Stimulated activated CD8-positive, alpha-beta memory T cell treated with anti-CD3 and anti-CD28 coated beads, Interleukin-7, amount 100 ng/mL, for 24 hours (primary cell): ENCODE measurements at regions not wholly inside any gene's neighbourhood (a gene's known extent, or its start where the extent isn't known, plus 50 kb on each side); places are given as distances from the start of the nearest gene placed in this dataset.

ENCODE experiments used
- DNase-seq: peaks from one replicate; pipeline ENCODE4 v3.0.0-alpha.2; 2020; ENCODE audit warnings: low read depth

- DNase-seq: no peak
Observed at GRCh38 chr2:145635706-145636427, 1115.9 kb upstream of the ZEB2 start.

GRCh38 chr2:145631561-145631960, 1111.6 kb upstream of the ZEB2 start:
- no peak for DNase-seq

DNA sequence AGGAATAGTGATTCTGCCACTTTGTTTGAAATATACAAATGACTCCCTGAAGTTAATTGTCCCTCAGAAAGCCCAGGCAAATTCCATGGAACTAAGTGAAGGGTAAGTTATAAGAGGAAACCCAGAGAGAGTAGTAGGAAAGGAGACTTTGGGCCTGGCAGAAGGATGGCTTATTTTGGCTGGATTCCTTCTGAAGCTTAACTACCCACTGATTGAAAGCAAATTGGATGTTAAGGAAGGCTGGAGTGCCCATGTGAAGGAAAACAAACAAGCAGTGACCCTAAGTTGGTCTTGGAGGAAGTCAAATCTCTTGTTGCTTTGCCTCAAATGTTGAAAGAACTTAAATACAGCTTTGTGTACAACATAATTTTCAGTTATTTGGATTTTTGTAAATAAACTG, 1106.4 kb upstream of the ZEB2 start:
- DNase-seq: no peak

GRCh38 chr2:145625111-145625510, 1105.2 kb upstream of the ZEB2 start:
- no peak for DNase-seq

- no peak for DNase-seq
Observed at GRCh38 chr2:145623136-145623535, 1103.2 kb upstream of the ZEB2 start.

DNA sequence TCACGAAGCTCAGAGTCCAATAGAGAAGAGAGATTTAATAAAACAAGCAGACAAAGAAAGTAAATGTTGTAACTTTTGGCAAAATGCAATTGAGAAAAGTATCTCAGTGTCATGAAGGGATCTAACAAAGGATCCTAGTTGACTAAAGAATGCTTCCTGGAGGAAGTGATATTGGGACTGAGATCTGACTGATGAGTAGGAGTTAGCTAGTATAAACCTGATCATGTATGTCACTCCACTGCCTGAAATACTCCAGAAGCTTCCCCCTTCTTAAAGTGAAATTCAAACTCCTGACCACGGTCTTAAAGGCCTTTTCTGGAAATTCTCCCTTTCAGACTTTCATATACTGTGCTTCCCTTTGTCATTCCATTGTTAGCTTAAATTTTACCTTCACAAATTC, 1102.4 kb upstream of the ZEB2 start:
- no peak for DNase-seq

DNA sequence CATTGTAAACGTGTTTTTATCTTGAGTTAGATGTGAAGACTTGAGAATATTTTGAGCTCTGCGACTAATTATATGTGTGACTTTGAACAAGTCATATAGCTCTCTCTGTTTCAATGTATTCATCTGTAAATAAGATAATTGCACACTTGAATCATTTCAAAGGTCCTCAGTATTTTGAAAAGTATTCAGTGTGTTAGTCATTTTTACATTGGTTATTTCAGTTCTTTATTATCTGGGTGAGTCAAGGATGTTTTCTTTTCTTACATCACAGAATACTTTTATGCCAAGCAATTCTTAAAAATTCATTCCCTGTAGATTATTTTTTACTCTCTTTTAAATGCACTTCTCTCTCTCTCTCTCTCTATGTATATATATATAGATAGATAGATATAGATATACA, 1098.0 kb upstream of the ZEB2 start:
- no peak for DNase-seq

- no peak for DNase-seq
Observed at GRCh38 chr2:145617420-145617819, 1097.5 kb upstream of the ZEB2 start.

GRCh38 chr2:145615626-145616025, 1095.7 kb upstream of the ZEB2 start:
- DNase-seq: no peak

- no peak for DNase-seq
Observed at GRCh38 chr2:145609951-145610350, 1090.0 kb upstream of the ZEB2 start.

DNA sequence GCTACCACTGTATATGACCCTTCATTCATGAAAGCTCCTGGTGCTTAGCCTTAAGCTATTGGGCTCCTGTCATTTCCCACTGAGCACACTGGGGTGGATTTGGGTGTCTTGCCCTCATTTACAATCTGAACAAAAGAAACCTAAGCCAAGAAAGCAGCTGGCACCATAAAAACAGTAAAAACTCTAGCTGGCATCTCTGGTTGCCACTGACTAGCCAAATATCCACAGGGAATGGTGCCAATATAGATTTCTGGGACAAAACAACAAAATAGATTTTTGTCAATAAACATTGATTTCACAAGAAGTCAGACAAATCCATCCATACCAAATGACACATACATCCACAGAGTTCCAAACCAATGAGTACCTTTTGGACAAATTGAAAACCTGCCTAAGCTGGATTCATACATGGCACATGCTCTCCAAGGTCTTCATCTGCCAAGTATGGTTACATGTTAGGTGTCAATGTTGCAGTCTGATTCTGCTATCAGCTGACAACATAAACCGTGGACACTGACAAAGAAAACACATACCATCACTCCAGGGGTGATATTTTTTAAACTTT, 1081.5 kb upstream of the ZEB2 start:
- DNase-seq: no peak

- DNase-seq: no peak
Observed at GRCh38 chr2:145600811-145601210, 1080.9 kb upstream of the ZEB2 start.

GRCh38 chr2:145599756-145600155, 1079.8 kb upstream of the ZEB2 start:
- DNase-seq: no peak

DNA sequence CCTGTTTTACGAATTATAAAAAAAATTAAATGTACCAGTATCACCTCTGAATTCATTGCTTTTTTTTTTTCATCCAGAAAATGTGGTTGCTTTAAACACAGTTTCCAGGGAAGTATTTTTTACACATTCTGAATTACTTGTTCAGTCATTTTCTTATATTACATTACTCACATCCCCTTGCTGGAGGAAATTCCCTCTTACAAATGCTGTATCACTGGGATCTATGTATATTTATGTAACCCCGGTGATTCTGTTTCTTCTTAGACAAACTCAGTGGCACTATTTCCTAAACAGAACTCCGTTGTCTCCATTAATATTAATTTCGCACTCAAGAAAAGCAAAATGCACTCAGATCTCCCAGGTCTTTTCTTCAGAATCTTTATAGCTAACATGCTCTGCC, 1078.5 kb upstream of the ZEB2 start:
- no peak for DNase-seq

GRCh38 chr2:145597809-145598208, 1077.9 kb upstream of the ZEB2 start:
- no peak for DNase-seq

- DNase-seq: no peak
Observed at GRCh38 chr2:145597006-145597405, 1077.1 kb upstream of the ZEB2 start.

DNA sequence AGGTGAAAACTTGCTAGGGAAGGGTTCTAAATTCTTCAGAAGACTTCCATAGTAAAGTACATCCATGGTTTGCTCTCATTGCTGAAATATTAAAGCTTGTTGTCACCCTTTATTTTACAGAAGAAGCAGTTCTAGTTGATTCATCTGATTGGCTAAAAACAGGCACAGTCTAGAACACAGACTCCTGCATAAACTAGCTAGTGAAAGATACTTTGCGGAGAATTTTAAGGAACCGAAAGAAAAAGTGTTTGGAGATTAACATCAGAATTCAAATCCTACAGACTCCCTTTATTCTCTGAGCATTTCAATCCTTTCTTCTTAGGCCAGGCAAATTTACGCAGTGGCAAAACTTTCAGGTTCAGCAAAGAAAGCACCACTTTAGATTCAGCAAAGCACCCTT, 1076.5 kb upstream of the ZEB2 start:
- DNase-seq: no peak

- DNase-seq: no peak
Observed at GRCh38 chr2:145595296-145595695, 1075.4 kb upstream of the ZEB2 start.

- DNase-seq: no peak
Observed at GRCh38 chr2:145593991-145594614, 1074.2 kb upstream of the ZEB2 start.

DNA sequence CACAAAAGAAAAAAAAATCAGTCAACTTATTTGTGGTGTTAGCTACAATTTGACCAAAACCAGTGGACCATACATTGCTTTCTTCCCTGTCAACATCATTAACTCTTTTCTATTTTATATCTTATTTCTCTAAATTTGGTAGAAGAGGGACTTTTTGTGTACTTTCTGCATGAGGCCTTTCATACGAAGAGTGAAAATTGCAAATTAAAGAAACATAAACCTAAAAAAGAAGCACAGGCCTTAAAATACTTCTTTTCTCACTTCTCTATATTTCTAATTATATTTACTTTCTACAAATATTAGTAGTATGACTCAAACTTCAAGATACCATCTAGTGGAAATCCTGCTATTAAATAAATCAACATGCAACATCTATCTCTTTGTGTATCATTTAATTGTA, 1073.4 kb upstream of the ZEB2 start:
- no peak for DNase-seq

- no peak for DNase-seq
Observed at GRCh38 chr2:145592361-145592760, 1072.4 kb upstream of the ZEB2 start.

GRCh38 chr2:145591109-145591809, 1071.3 kb upstream of the ZEB2 start:
- DNase-seq: no peak

DNA sequence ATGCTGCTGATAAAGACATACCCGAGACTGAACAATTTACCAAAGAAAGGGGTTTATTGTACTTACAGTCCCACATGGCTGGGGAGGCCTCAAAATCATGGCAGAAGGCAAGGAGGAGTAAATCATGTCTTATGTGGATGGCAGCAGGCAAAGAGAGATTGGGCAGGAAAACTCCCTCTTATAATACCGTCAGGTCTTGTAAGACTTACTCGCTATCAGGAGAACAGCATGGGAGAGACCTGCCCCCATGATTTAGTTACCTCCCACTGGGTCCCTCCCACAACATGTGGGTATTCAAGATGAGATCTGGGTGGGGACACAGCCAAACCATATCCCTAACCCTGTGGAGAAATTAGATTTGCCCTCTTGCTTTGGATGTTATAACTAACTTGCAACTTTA, 1068.0 kb upstream of the ZEB2 start:
- DNase-seq: no peak
